GM12864 (cell line): ENCODE measurements at regions not wholly inside any gene's neighbourhood (a gene's known extent, or its start where the extent isn't known, plus 50 kb on each side); places are given as distances from the start of the nearest gene placed in this dataset.

Experiments
- DNase-seq: peaks from one replicate; pipeline ENCODE4 v3.0.0-alpha.2; 2011; ENCODE audit warnings: low read depth
- H3K4me3 ChIP-seq: 2 replicates; pipeline ENCODE4 v1.5.1; 2011; ENCODE audit warnings: mild to moderate bottlenecking, low read depth, low read length, control low read depth
- TF ChIP-seq, protein P1 (sequence below): IDR thresholded peaks from 2 replicates; pipeline ENCODE4 v1.5.1; 2011; ENCODE audit warnings: low read depth, mild to moderate bottlenecking, moderate library complexity, low read length, control low read depth, inconsistent platforms; ENCODE audit errors: missing control alignments

DNA sequence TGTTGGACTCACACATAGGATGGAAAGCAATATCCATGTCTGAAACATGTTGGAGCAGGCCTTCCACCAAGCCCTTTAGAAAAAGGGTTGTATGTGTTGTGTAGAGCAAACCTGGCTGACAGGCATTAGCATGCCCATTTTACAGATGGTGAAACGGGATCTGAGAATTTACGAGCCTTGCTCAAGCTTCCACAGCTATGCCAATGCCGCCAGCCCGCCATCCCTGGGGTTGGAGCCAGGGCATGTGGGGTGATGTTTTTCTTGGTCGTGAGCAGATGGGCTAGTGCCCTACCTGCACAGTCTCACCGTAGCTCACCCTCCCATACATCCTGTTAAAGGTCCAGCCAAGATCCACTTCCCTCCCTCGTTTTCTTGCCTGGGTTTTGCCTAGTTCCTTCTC lies 97.5 kb upstream of the TLE3 start:
- DNase-seq = no peak
- TF ChIP-seq, protein P1, sequence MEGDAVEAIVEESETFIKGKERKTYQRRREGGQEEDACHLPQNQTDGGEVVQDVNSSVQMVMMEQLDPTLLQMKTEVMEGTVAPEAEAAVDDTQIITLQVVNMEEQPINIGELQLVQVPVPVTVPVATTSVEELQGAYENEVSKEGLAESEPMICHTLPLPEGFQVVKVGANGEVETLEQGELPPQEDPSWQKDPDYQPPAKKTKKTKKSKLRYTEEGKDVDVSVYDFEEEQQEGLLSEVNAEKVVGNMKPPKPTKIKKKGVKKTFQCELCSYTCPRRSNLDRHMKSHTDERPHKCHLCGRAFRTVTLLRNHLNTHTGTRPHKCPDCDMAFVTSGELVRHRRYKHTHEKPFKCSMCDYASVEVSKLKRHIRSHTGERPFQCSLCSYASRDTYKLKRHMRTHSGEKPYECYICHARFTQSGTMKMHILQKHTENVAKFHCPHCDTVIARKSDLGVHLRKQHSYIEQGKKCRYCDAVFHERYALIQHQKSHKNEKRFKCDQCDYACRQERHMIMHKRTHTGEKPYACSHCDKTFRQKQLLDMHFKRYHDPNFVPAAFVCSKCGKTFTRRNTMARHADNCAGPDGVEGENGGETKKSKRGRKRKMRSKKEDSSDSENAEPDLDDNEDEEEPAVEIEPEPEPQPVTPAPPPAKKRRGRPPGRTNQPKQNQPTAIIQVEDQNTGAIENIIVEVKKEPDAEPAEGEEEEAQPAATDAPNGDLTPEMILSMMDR = no peak
- no peak overlapping the region for H3K4me3 ChIP-seq

DNA sequence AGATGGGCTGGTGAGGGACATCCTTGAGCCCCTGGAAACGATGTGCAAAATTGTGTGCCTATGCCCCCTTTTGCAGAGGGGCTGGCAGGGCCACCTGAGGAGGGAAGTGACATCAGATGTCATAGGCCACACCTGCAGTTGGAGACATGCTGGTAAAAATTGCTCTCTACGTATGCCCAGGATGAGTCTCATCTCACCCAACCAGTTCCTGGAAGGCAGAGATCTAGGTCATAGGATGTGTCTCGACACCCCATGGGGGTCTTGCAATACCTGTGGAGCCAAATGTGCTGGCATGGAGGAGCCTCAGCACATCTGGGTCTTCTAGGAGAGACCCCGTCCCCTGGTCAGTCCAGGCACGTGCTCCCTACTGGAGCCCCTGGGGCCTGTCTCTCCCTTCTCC lies 96.5 kb upstream of the TLE3 start:
- H3K4me3 ChIP-seq = no peak overlapping the region
- TF ChIP-seq, protein P1 = no peak
- no peak for DNase-seq

DNA sequence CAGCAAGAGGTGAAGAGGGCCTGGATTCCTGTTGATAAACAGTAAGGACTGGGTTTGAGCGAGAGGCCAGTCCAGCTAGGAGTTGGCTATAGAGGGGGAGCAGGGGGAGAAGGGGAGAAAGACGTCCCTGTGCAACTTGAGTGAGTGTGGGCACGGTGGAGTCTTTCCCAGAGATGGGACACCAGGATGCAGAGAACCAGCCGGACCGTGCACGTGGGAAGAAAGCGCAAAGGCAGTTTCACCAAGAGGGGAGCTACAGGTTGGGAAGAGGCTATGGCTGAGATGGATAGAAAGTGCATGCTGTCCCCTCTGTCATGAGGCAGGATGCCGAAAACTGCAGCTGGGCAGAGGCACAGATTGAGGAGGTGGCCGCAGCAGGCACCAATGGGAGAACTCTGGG lies 96.0 kb upstream of the TLE3 start:
- no peak for DNase-seq
- TF ChIP-seq, protein P1 = no peak
- no peak overlapping the region for H3K4me3 ChIP-seq

DNA sequence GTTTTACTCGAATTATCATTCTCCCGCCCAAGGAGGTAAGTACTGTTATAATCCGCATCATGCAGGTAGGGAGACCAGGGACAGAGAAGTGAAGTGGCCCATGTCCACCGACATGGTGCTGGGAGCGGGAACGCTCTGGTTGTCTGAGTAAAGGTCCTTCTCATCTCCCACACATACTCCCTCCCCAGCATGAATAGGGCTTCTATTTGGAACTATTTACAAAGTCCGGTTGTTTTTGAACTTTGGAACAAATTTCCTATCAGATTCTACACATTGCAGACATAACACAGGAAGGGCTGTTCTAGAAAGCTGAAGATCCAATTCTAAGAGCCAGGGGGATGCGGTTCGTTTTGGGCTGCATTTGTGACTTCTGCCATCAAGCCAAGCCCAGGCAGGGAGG lies 94.8 kb upstream of the TLE3 start:
- no peak overlapping the region for H3K4me3 ChIP-seq
- TF ChIP-seq, protein P1 = no peak
- no peak for DNase-seq

DNA sequence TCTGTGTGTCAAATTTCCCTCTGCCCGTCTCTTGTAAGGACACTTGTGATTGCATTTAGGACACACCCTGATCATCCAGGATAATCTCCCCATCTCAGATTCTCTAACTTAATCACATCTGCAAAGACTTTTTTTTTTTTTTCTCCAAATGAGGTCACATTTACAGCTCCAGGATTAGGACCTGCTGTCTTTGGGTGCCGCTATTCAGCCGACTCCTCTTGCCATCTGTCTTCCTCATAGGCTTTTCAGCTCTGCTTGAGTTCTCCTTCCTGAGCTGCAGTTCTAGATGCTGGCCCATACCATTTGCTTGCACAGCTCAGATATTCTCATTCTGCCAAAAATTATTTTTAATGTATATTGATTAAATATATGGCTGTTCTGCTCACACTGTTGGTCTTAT lies 94.3 kb upstream of the TLE3 start:
- TF ChIP-seq, protein P1 = no peak
- H3K4me3 ChIP-seq = no peak overlapping the region

DNA sequence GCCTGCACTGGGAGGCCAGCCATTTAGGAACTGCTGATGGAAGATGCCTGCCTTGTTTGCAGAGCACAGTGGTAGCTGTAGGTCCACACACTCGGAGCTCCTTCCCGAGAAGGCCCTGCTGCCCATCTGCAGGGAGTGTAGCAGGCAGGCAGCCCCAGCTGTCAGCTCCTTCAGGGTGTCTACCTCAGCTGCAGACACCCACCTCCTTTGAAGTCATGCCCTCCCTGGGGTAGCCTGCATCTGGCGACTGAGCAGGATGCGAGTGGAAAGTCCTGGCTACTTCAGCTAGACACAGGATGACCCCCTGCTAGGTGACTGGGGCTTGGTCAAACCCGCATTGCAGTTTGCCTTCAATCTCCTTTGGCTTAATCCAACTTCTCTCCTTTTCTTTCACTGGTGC lies 93.2 kb upstream of the TLE3 start:
- H3K4me3 ChIP-seq = no peak overlapping the region
- TF ChIP-seq, protein P1 = no peak
- DNase-seq = no peak

More for the DNA sequence above, 94.3 kb upstream of the TLE3 start:
- DNase-seq = no peak

DNA sequence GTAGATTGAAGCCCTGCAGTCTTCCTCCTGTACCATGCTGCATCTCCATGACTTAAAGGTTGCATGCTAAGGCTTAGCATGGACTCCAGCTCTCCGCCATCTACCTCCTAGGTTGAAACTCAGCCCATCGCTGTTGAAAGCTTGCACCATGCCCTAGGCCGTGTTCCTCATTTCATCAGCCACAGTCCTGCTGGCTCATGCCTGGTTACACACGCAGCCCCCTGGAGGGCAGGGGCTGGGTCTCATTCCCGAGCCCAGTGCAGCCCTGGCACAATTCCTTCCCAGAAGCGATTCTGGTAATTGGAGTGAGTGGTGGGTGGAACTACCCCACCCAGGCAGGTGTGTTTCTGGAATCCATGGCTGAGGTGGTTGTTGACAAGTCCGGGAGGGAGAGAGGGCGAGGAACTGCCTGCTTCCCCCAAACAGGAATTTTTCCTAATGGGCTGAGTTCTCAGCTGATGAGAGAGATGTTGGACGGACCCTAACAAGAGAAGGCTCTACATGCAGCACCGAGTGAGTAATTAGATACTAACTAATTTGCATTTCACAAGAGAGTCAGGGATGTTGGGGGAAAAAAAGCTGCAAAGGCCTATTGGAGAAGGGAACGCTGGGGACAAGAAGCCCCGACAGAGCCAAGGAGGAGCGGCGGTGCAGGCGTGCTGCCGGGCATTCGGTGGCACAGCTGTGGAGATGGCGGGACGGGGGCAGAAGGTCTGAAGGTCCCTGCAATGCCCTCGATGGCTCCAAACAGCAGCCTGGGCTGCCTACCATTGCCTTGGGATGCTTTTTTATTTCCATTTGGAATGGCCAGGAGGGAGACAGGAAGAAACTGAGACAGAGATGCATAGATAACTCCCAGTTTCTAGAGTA lies 92.3 kb upstream of the TLE3 start:
- TF ChIP-seq, protein P1 = no peak
- DNase-seq = no peak
- no peak overlapping the region for H3K4me3 ChIP-seq
